Motor neuron (in vitro differentiated cells): ENCODE measurements at regions not wholly inside any gene's neighbourhood (a gene's known extent, or its start where the extent isn't known, plus 50 kb on each side); places are given as distances from the start of the nearest gene placed in this dataset.

ENCODE experiments used
- ATAC-seq, 8 experiments: fragments of 200-7000 bp; cut with Tn5 transposase; replicated peaks in 6 of 8; 2 replicates each; pipeline ENCODE4 v1.8.0; 2021; ENCODE audit warnings: mild to moderate bottlenecking in 8 of 8, moderate library complexity in 8 of 8
- H3K27ac ChIP-seq, 2 donors: fragments of 250-450 bp; sonication (Bioruptor Pico); 2 replicates each; pipeline ENCODE4 v1.9.0; 2021; ENCODE audit warnings: antibody characterized with exemption in 2 of 2, mild to moderate bottlenecking in 2 of 2, moderate library complexity in 1 of 2
- H3K4me1 ChIP-seq, 2 donors: fragments of 250-450 bp; sonication (Bioruptor Pico); replicated peaks in 1 of 2; 2 replicates each; pipeline ENCODE4 v1.6.1; 2021; ENCODE audit warnings: antibody characterized with exemption in 2 of 2, mild to moderate bottlenecking in 2 of 2, moderate library complexity in 1 of 2
- H3K4me3 ChIP-seq, 5 donors: fragments of 250-450 bp; sonication (Bioruptor Pico); 2 replicates each; pipeline ENCODE4 v1.9.0; 2021; ENCODE audit warnings: antibody characterized with exemption in 5 of 5, mild to moderate bottlenecking in 5 of 5, moderate library complexity in 4 of 5
- WGBS, 10 experiments: fragments of 450-650 bp; shearing (Covaris generic); methylation state at CpG; one replicate each; pipeline ENCODE4 v1.0.0; 2022; 5-methylcytosine and 5-hydroxymethylcytosine counted together
- in situ Hi-C, 9 experiments: fragments of 400-800 bp; cut with MboI; loops; one replicate each; pipeline ENCODE4 v1.15.0; 2021; ENCODE audit warnings: low sequenced_read_pairs in 9 of 9, low pct_unique_long_range_greater_than_20kb in 2 of 9; ENCODE audit not compliant: unreplicated experiment in 9 of 9

DNA sequence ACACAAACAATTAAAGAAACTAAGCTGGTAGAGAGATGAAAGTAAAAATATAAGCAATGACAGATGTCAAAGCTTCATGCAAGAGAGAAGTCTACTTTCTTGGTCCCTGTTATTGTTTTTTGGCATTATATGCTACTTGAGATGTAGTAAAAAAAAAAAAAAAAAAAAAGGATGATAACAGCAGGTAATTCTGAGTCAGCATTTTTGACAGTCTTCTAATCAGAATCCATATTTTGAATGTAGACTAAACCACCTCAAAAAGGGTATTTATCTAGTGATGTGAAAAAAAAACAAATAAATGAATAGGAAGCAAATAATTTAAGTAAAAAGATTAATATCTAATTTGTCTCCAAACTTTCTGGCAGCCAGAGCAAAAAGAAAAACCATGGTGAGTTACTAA lies 422.2 kb upstream of the CPEB2 start:
- H3K4me3 ChIP-seq = no peak overlapping the region
- no peak for ATAC-seq
- H3K27ac ChIP-seq = no peak overlapping the region
- in situ Hi-C loops = no loop called here
- H3K4me1 ChIP-seq = peaks cover 0 to 12% of the 10 kb centered on the region in 2 donors

DNA sequence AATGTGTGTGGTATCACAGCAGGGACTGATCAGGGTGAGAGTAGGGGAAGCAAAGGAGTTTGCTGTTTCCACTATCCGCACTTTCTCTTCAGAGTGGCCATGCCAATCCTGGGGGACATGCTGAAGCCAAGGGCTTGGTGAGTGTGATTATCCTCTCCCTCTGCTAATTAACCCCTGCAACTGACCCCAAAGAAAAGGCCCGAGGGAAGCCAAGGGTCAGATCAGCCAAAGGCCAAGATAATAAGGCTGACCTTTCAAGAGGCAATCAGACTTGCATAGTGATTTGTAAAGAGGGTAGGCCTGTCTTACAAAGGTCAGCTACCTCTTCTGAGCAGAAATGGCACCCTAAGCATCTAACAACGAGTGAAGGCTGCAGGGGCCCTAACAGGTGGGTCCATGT lies 420.5 kb upstream of the CPEB2 start:
- in situ Hi-C loops = no loop called here
- Histone ChIP-seq H3K4me1 (peaks cover 0 to 12% of the 10 kb centered on the region in 2 donors), H3K27ac (no peak overlapping the region), H3K4me3 (no peak overlapping the region)
- ATAC-seq = no peak
- 0 to 10% (median 0%) methylated on average over 1 to 2 of the region's 3 CpGs; no CpG with 5 or more reads in 6 of the 10 experiments for WGBS, 10 experiments

DNA sequence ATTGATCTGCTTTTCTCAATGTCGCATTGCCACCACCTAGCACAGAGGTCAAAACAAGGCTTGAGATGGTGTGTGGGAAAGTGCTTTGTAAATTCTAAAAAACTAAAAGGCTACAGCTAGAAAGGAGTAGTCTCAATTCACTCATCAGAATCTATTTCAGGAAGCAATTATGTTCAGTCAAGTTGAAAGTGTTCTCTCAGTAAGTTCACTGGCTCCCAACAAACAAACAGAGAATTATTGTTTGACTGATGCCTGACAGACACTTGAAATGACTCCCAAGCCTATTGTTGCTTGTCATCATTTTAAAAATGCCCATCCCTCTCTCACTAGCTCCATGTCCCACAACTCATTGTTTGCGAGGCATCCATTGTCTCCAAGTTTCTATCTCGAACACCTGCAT lies 419.6 kb upstream of the CPEB2 start:
- ATAC-seq = peak in 2 of 8 experiments; percentile 24 to 46
- no peak overlapping the region for H3K27ac ChIP-seq
- in situ Hi-C loops = no loop called here
- H3K4me3 ChIP-seq = no peak overlapping the region
- H3K4me1 ChIP-seq = peaks cover 0 to 12% of the 10 kb centered on the region in 2 donors
- 58 to 100% (median 68%) methylated on average over 1 to 3 of the region's 3 CpGs for WGBS, 10 experiments

DNA sequence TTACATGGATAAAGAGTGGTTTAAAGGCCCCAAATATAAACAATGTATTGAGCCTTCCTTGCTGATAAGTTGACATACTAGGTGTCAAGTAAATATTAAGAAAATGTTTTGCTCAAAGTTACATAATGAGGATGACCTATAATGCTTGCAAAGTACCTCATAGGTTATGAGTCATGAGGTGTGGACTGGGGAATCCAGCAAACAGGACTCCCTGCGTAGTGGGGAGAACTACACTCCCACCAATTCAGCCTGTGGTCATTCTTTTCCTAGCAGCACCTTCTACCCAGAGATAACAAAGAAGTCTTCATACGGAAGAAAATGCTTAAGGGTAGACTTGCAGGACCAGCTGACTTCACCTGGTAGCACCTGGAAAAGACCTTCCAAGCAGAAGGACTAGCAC lies 418.9 kb upstream of the CPEB2 start:
- peak in 1 of 8 experiments; percentile 18 for ATAC-seq

DNA sequence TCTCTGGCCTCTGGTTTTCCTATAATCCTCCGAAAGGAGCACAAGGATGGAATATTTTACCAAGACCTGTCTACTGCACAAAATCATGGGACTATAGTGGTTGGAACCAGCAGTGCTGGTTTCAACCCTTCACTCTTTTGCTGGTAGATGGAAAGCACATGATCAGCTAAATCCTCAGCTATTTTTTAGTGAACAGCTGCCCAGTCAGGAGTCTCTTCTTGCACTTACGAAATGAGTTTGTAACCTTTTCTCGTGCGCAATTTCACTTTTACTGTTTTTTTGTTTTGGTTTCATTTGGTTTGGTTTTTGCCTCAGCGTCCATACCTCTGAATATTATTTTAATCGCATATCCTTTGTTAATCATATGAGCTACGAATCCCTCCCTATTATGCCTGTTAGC lies 418.5 kb upstream of the CPEB2 start:
- WGBS, 10 experiments = 24 to 100% (median 90%) methylated on average over 1 to 7 of the region's 7 CpGs
- peaks cover 0 to 12% of the 10 kb centered on the region in 2 donors for H3K4me1 ChIP-seq
- H3K27ac ChIP-seq = no peak overlapping the region
- no peak for ATAC-seq
- in situ Hi-C loops = no loop called here
- H3K4me3 ChIP-seq = no peak overlapping the region

More for the DNA sequence above, 418.9 kb upstream of the CPEB2 start:
- H3K4me3 ChIP-seq = no peak overlapping the region
- H3K4me1 ChIP-seq = peaks cover 0 to 12% of the 10 kb centered on the region in 2 donors
- 67 to 100% (median 76%) methylated on average over 1 to 2 of the region's 2 CpGs; no CpG with 5 or more reads in 4 of the 10 experiments for WGBS, 10 experiments
- in situ Hi-C loops = no loop called here
- H3K27ac ChIP-seq = no peak overlapping the region

DNA sequence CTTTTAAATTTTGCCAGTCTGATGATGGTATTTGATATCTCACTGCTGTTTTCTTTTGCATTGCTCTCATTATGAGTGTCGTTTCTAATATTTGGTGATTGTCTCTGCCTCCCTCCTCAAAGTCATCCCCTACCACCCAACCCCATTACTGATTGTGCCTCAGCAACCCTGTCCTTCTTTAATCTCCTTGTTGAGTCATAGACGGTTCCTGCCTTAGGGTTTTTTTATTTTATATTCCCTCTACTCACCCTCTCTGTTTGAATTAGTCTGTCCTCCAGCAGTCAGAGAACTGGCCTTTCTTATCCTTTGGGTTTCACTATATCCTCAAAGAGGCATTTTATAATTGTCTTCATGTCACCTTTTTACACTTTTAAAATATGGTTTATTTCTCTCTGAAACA lies 409.3 kb upstream of the CPEB2 start:
- 0 to 96% (median 67%) methylated on average over 1 to 2 of the region's 2 CpGs; no CpG with 5 or more reads in 1 of the 10 experiments for WGBS, 10 experiments
- no peak for ATAC-seq
- Histone ChIP-seq H3K4me1 (no peaks in the 10 kb centered on the region), H3K27ac (no peak overlapping the region), H3K4me3 (no peak overlapping the region)
- in situ Hi-C loops = no loop called here

DNA sequence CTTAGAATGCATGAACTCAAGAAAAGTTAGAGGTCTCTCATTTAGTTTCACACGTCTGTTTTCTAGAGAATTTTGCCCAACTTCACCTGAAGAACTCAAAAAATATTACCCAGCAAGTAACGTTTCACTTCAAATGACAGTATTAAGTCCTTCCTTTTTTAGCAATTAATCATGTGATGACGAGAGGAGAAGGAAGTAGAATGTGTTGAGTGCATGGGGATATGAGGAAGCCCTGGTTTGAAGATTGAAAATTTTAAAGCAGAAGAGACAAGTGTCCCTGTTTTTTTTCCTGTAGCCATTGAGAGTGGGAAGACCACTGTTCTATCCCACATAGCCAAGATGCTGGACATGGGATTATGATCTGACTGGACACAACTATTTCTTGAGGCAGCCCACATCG lies 406.3 kb upstream of the CPEB2 start:
- ATAC-seq = no peak
- WGBS, 10 experiments = 0 to 93% (median 38%) methylated on average over 1 to 4 of the region's 4 CpGs; no CpG with 5 or more reads in 2 of the 10 experiments

DNA sequence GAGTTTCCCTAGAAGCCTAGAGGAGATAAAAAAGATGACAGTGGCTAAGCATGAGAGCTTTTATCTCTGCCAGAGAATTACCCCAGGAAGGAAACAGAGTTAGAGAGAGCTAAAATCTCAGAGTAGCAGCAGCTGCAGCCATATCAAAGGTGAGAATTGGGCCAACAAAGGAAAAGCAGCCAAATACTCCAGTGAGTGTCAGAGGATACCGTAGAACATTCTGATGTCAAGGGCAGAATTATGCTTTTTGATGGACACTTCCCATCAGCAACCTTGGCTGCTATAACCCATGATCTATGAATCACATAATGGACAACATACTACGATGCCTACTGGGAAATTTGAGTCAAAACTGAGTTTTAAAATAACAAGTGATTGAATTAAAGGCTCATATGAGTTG lies 405.8 kb upstream of the CPEB2 start:
- WGBS, 10 experiments = 29 to 100% (median 86%) methylated on average over 1 to 2 of the region's 2 CpGs; no CpG with 5 or more reads in 2 of the 10 experiments
- in situ Hi-C loops = no loop called here
- ATAC-seq = no peak
- Histone ChIP-seq H3K27ac (no peak overlapping the region), H3K4me3 (no peak overlapping the region), H3K4me1 (no peaks in the 10 kb centered on the region)

More for the DNA sequence above, 406.3 kb upstream of the CPEB2 start:
- Histone ChIP-seq H3K4me3 (no peak overlapping the region), H3K4me1 (no peaks in the 10 kb centered on the region), H3K27ac (no peak overlapping the region)
- in situ Hi-C loops = no loop called here

DNA sequence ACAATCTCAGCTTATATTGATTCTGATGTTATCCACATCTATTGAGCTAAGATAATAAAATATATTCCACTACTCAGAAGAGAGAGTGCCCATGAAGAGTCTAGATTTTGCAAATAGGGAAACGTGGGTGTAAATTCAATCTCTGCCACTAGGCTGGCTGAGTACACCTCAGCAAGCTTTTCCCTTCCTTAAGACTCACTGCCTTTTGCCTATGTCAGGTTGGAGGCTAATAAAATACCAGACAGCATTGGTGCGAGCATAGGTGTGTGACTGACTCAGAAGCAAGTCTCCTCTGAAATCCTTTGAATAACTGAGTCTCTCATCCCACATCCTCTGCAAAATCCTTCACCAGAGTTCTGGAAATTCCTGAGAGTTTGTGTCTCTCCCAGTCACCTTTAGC lies 405.4 kb upstream of the CPEB2 start:
- Histone ChIP-seq H3K4me3 (no peak overlapping the region), H3K27ac (no peak overlapping the region), H3K4me1 (no peaks in the 10 kb centered on the region)
- in situ Hi-C loops = no loop called here
- ATAC-seq = no peak
- WGBS, 10 experiments = 0 to 86% (median 46%) methylated on average over 1 to 2 of the region's 2 CpGs; no CpG with 5 or more reads in 4 of the 10 experiments

DNA sequence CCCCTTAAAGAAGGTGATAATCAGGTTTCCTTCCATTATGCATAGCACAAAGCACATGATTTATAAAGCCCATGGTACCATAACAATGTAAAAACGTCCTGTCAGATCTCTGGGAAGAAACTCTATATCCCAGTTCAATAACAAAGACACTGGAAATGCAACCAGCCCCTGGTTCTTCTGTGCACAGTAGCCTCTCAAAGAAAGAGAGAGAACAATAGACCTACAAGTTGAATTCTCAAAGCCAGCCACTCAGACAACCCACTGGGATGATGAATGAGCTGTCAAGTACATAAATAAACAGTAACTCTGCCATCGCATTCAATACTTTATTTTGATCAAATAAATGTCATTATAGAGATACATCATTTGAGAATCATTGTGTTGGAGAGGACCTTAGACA lies 400.1 kb upstream of the CPEB2 start:
- no peaks in the 10 kb centered on the region for H3K4me1 ChIP-seq
- H3K27ac ChIP-seq = no peak overlapping the region
- ATAC-seq = no peak
- WGBS, 10 experiments = 0 to 14% (median 0%) methylated on average over 1 to 2 of the region's 2 CpGs; no CpG with 5 or more reads in 1 of the 10 experiments
- in situ Hi-C loops = no loop called here
- no peak overlapping the region for H3K4me3 ChIP-seq

DNA sequence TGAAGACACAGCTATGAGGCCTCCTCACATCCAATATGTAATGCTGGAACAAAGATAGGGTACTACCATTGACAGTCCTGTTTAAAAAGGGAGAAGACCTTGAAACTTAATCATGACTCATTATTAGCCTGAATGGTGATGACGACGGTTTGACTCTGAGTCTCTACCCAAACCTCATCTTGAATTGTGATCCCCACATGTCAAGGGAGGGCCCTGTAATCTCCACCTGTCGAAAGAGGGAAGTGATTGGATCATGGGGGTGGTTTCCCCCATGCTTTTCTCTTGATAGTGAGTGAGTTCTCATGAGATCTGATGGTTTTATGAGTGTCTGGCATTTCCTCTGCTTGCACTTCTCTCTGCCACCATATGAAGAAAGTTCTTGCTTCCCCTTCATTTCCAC lies 395.3 kb upstream of the CPEB2 start:
- Histone ChIP-seq H3K4me3 (no peak overlapping the region), H3K4me1 (no peaks in the 10 kb centered on the region), H3K27ac (no peak overlapping the region)
- in situ Hi-C loops = no loop called here
- WGBS, 10 experiments = 55 to 92% (median 78%) methylated on average over 1 to 3 of the region's 3 CpGs; no CpG with 5 or more reads in 6 of the 10 experiments
- no peak for ATAC-seq

DNA sequence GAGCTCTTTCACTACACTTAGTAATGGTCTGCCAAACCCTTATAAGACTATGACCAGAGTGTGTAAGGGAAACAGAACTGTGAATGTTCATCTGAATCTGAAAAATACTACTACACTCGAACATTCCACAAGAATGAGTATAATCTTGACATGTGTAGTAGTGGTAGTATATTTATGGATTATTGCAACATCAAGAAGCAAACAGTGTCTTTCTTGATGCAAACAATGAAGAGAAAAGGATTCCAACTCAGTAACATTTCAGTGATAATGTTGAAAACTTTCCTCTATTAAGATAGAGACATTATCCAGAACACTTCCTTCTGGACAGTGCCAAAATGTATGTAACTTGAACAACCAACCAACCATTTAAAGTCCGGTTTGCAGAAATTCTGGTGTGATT lies 394.7 kb upstream of the CPEB2 start:
- no peak for ATAC-seq
- Histone ChIP-seq H3K27ac (no peak overlapping the region), H3K4me1 (no peaks in the 10 kb centered on the region), H3K4me3 (no peak overlapping the region)
- in situ Hi-C loops = no loop called here
- 0 to 44% (median 17%) methylated on average over 1 to 2 of the region's 2 CpGs; no CpG with 5 or more reads in 4 of the 10 experiments for WGBS, 10 experiments

DNA sequence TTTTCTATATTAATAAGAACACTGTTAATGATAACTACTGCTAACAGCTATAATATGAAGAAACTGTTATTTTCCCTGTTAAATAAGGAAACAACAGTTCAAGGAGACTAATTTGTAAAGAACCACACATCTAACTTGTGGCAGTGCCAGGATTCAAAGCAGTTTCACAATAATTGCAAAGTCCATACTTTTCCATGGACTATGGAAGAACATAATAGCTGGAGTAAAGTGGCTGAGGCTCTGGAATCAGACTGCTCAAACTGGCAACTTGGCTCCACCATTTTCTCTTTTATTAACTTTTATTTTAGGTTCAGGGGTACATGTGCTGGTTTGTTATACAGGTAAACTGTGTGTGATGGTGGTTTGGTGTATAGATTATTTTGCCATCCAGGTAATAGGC lies 393.7 kb upstream of the CPEB2 start:
- H3K27ac ChIP-seq = no peak overlapping the region
- H3K4me3 ChIP-seq = no peak overlapping the region
- no peaks in the 10 kb centered on the region for H3K4me1 ChIP-seq
- ATAC-seq = no peak
- in situ Hi-C loops = no loop called here

DNA sequence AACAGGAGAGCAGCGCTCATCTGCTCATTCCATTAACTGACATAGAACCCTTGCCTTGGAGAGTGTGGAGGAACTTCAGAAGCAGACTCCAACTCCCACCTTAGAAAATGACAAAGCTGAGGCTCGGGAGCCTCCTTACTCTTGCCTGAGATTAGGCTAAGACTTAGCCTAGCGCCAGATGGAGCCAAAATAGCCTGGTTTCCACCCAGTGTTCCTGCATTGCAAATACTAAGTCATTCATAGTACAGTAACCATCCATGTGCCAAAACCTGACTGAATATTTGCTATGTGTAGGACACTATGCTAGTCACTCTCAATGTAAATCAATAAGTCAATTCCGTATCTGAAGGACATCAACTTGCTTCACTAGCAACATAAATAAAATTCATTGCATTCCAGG lies 387.4 kb upstream of the CPEB2 start:
- no peak overlapping the region for H3K4me3 ChIP-seq
- 0 to 69% (median 21%) methylated on average over 1 to 4 of the region's 4 CpGs; no CpG with 5 or more reads in 2 of the 10 experiments for WGBS, 10 experiments
- H3K4me1 ChIP-seq = no peaks in the 10 kb centered on the region
- H3K27ac ChIP-seq = no peak overlapping the region
- peak in 2 of 8 experiments; percentile 96 to 98 for ATAC-seq
- in situ Hi-C loops = no loop called here
